H1 (cell line): ENCODE measurements at regions not wholly inside any gene's neighbourhood (a gene's known extent, or its start where the extent isn't known, plus 50 kb on each side); places are given as distances from the start of the nearest gene placed in this dataset.

ENCODE experiments used
- CEBPB ChIP-seq: IDR thresholded peaks from 2 replicates; pipeline ENCODE4 v1.6.1; 2012; ENCODE audit warnings: low read depth, low read length
- CTCF ChIP-seq, 3 experiments: IDR thresholded peaks; 1 replicate in 2 of 3; 2 replicates in 1 of 3; pipeline versions ENCODE4 v1.5.1 to v1.6.1; 2011; ENCODE audit warnings: low read length in 3 of 3, mild to moderate bottlenecking in 3 of 3, inconsistent platforms in 2 of 3, low read depth in 1 of 3, moderate library complexity in 1 of 3; ENCODE audit not compliant: insufficient read depth in 1 of 3; ENCODE audit errors: control extremely low read depth in 1 of 3
- GABPA ChIP-seq: IDR thresholded peaks from 2 replicates; pipeline ENCODE4 v1.6.1; 2011; ENCODE audit warnings: mild to moderate bottlenecking, low read length, moderate library complexity, borderline replicate concordance; ENCODE audit not compliant: insufficient read depth
- RFX5 ChIP-seq: IDR thresholded peaks from 2 replicates; pipeline ENCODE4 v1.6.1; 2011; ENCODE audit warnings: low read depth, low read length, improper control_type of control experiment, borderline replicate concordance
- SP2 ChIP-seq: IDR thresholded peaks from 2 replicates; pipeline ENCODE4 v1.6.1; 2012; ENCODE audit warnings: mild to moderate bottlenecking, low read length, inconsistent platforms

DNA sequence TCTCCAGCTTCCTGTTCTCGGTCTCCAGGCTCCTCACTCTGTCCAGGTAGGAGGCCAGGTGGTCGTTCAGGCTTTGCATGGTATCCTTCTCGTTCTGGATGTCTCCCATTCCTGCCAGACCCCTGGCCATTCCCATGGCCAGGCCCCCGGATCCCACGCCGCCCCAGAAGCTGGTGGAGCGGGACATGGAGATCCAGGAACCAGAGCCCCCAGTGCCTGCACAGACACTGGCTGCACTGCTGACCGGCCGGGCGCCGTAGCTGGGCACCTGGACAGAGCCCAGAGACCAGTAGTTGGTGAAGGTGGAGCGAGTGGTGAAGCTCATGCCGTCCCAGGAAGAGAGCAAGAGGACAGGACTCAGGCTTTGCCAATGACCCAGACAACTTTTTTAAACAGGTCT, 129.1 kb upstream of the WDR75 start:
- TF ChIP-seq CTCF (IDR thresholded peaks at IDR 0.05; ENCODE audit: control extremely low read depth in 1 of 3, insufficient read depth in 1 of 3, low read depth in 1 of 3, low read length in 3 of 3) = no peak
- TF ChIP-seq CEBPB = no peak
- TF ChIP-seq GABPA = no peak
- TF ChIP-seq RFX5 = no peak
- TF ChIP-seq SP2 = no peak
